ENCODE measurements at regions not wholly inside any gene's neighbourhood (a gene's known extent, or its start where the extent isn't known, plus 50 kb on each side); places are given as distances from the start of the nearest gene placed in this dataset.
A peak's percentile ranks its signal among the peaks of the same experiment; 100 is the strongest.

- Histone ChIP-seq H3K4me1 (no peaks in the 10 kb centered on the region), H3K27ac (no peak overlapping the region), H3K36me3 (no peaks in the 10 kb centered on the region), H3K4me3 (no peak overlapping the region), H3K9me3 (no peaks in the 10 kb centered on the region), H3K27me3 (no peaks in the 10 kb centered on the region)
- DNase-seq (ENCODE audit: low spot score in 2 of 2), result no peak
- intact Hi-C loops (cut with DNase I; ENCODE audit: low total_unique reads), result no loop called here
- TF ChIP-seq CTCF (IDR thresholded peaks at IDR 0.05) (no peak), POLR2A (IDR thresholded peaks at IDR 0.05) (no peak), POLR2AphosphoS5 (IDR thresholded peaks at IDR 0.05) (no peak)
Measured at GRCh38 chr7:35992436-35992835, 160.6 kb upstream of the EEPD1 start.

- H3K27me3 ChIP-seq, result no peaks in the 10 kb centered on the region
- no peaks in the 10 kb centered on the region for H3K4me1 ChIP-seq
- DNase-seq (ENCODE audit: low spot score in 2 of 2), result no peak
- no peaks in the 10 kb centered on the region for H3K36me3 ChIP-seq
- no peak for TF ChIP-seq POLR2A (IDR thresholded peaks at IDR 0.05)
- no peak for TF ChIP-seq POLR2AphosphoS5 (IDR thresholded peaks at IDR 0.05)
- TF ChIP-seq CTCF (IDR thresholded peaks at IDR 0.05), result no peak
- no peak overlapping the region for H3K4me3 ChIP-seq
- no peaks in the 10 kb centered on the region for H3K9me3 ChIP-seq
- intact Hi-C loops (cut with DNase I; ENCODE audit: low total_unique reads), result no loop called here
- peak overlapping the region in 1 of 2 donors; percentile 2 for H3K27ac ChIP-seq
Measured at GRCh38 chr7:35993113-35993512, 159.9 kb upstream of the EEPD1 start.

- no peaks in the 10 kb centered on the region for H3K9me3 ChIP-seq
- no peaks in the 10 kb centered on the region for H3K36me3 ChIP-seq
- no peaks in the 10 kb centered on the region for H3K4me1 ChIP-seq
- TF ChIP-seq CTCF (IDR thresholded peaks at IDR 0.05), result no peak
- no peak for TF ChIP-seq POLR2A (IDR thresholded peaks at IDR 0.05)
- peak in 1 of 3 donors; percentile 29 for TF ChIP-seq POLR2AphosphoS5 (IDR thresholded peaks at IDR 0.05)
- intact Hi-C loops (cut with DNase I; ENCODE audit: low total_unique reads), result no loop called here
- H3K4me3 ChIP-seq, result no peak overlapping the region
- no peaks in the 10 kb centered on the region for H3K27me3 ChIP-seq
- H3K27ac ChIP-seq, result peak overlapping the region in 1 of 2 donors; percentile 2
- DNase-seq (ENCODE audit: low spot score in 2 of 2), result no peak
Measured at GRCh38 chr7:35993676-35994606, 159.1 kb upstream of the EEPD1 start.

- no peak for DNase-seq (ENCODE audit: low spot score in 2 of 2)
- Histone ChIP-seq H3K36me3 (no peaks in the 10 kb centered on the region), H3K4me3 (no peak overlapping the region), H3K4me1 (no peaks in the 10 kb centered on the region), H3K27me3 (no peaks in the 10 kb centered on the region), H3K27ac (no peak overlapping the region), H3K9me3 (no peaks in the 10 kb centered on the region)
- TF ChIP-seq POLR2A (IDR thresholded peaks at IDR 0.05) (no peak), POLR2AphosphoS5 (IDR thresholded peaks at IDR 0.05) (no peak), CTCF (IDR thresholded peaks at IDR 0.05) (no peak)
- intact Hi-C loops (cut with DNase I; ENCODE audit: low total_unique reads), result no loop called here
Measured at GRCh38 chr7:35995334-35995733, 157.7 kb upstream of the EEPD1 start.

GRCh38 chr7:35998481-35998880 lies 154.6 kb upstream of the EEPD1 start:
- DNase-seq (ENCODE audit: low spot score in 2 of 2), result no peak
- H3K27ac ChIP-seq, result no peak overlapping the region
- no peaks in the 10 kb centered on the region for H3K27me3 ChIP-seq
- no peaks in the 10 kb centered on the region for H3K36me3 ChIP-seq
- no peaks in the 10 kb centered on the region for H3K4me1 ChIP-seq
- TF ChIP-seq CTCF (IDR thresholded peaks at IDR 0.05) (no peak), POLR2A (IDR thresholded peaks at IDR 0.05) (no peak), POLR2AphosphoS5 (IDR thresholded peaks at IDR 0.05) (no peak)
- intact Hi-C loops (cut with DNase I; ENCODE audit: low total_unique reads), result no loop called here
- no peaks in the 10 kb centered on the region for H3K9me3 ChIP-seq
- H3K4me3 ChIP-seq, result no peak overlapping the region

Data from breast epithelium (tissue), 4 donors.